ENCODE measurements at regions not wholly inside any gene's neighbourhood (a gene's known extent, or its start where the extent isn't known, plus 50 kb on each side); places are given as distances from the start of the nearest gene placed in this dataset.
"Not testable (repeated sequence)": the region's sequence is repeated elsewhere in the genome, so short reads cannot be mapped to it uniquely, and the experiment has no call there.

DNA sequence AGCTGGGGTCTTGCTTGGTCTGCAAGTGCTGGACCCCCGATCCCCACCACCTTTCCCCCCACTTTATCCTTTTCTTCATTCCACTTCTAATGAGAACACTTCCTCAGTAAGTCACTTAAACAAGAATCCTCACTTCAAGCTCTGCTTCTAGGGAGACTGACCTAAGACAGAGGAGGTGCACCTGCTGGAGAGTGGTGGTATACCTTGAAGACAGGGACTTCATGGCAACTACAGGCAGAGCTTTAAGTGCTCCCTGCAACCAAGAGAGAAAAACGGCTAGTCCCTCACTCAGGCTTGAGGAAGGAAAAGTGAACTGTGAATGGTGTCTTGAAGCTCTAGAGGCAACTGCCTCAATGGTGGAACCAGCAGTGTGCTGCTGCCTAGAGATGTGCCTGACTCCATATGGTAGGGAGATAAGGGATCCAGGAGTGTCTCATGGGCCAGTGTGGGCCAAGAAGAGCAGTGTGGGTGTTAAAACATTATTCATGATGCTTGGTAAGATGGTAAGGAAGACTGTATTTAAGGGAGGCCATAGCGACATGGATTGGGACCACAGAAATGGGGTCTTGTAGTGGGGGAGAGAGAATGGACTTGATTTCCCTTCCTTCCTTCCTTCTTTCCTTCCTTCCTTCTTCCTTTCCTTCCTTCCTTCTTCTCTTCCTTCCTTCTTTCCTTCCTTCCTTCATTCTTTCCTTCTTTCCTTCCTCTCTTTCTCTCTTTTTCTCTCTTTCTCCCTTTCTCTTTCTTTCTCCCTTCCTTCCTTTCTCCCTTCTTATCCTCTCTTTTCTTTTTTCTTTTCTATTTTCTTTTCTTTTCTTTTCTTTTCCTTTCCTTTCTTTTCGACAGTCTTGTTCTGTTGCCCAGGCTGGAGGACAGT, 96.2 kb upstream of the NAP1L1 start:
- no peak for DNase-seq (ENCODE audit: low read depth, low spot score)

GRCh38 chr12:76178452-76178851, 94.0 kb upstream of the NAP1L1 start:
- DNase-seq (ENCODE audit: low read depth, low spot score), result no peak

DNA sequence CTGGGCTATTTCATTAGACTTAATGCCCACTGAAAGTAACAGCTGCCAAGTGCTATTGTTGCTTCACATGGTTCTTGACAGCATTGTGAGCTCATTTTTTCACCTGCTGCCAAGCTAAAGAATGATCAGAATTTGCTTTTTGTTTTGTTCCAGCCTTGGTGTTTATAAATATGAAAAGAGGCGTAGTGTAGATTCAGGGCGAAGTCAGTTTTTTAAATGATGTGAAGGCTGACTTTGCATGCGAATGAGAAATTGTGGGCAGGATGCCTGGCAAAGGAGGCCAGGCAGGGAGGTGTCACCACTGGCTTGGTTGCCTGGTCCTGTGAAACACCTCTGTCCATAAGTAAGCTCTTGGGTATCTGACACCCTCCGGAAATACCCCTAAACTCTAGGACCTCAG, 93.3 kb upstream of the NAP1L1 start:
- DNase-seq (ENCODE audit: low read depth, low spot score), result no peak

GRCh38 chr12:76176940-76177339, 92.5 kb upstream of the NAP1L1 start:
- no peak for DNase-seq (ENCODE audit: low read depth, low spot score)

DNA sequence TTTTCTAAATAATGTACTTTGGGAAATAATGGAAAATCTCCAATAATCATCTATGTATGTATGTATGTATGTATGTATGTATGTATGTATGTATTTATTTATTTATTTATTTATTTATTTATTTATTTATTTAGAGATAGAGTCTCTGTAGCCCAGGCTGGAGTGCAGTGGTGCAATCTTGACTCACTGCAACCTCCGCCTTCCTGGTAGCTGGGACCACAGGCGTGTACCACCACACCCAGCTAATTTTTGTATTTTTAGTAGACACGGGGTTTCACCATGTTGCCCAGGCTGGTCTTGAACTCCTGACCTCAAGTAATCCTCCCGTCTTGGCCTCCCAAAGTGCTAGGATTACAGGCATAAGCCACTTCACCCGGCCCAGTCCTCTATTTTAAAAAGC, 91.5 kb upstream of the NAP1L1 start:
- not testable (repeated sequence) for DNase-seq (ENCODE audit: low read depth, low spot score)

DNA sequence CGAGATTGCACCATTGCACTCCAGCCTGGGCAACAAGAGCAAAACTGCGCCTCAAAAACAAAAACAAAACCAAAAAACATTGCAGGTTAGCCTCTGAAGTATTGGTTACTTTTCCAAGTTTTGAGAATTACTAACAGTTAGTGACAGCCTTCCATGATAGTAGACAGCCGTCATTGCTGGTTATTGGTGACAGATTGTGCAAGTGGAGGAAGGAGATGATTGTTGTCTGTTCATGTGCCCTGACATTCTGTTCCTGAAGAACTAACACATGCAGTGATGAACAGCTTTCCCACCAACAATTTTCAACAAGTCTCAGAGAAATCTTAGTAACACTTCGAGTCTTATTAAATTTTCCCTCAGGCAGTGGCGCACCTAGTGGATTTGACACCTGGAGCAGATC, 89.3 kb upstream of the NAP1L1 start:
- DNase-seq (ENCODE audit: low read depth, low spot score), result no peak

GRCh38 chr12:76158518-76159321, 74.2 kb upstream of the NAP1L1 start:
- peak; percentile 32 for DNase-seq (ENCODE audit: low read depth, low spot score)

DNA sequence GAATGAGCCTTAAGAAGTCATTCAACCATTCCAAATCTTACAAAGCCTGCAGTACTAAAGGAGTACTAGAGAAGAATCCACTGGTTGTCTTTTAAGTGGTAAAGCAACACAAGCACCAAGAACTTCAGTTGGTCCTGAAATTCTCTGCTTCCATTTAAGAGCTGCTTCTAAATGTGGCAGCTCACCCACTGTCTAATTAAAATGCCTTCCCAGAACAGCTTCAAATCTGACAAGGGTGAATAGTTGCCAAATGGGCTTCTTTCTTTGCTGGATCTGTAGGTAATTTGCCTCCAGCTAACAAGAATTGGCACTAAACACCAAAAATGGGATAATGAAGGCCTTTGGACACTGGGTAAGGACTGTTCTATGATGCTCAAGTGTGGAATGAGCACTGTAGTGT, 72.2 kb upstream of the NAP1L1 start:
- DNase-seq (ENCODE audit: low read depth, low spot score), result no peak

DNA sequence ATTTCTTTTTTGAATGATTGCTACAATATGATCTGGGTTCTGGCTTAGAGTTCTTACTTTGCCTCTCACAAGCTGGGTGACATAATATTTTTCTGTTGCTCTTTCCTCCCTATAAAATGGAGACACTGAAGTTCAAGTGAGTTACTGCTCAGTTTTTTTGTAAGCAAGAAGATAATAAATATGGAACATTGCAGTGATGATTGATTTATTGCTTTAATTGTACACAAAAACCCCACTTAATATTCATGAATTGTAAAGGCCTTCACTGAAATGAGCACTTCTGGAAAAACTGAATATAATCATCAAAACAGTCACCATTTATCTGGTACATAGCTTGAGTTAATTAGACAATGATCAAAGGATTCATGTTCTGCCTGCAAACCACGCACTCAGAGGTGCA, 71.8 kb upstream of the NAP1L1 start:
- DNase-seq (ENCODE audit: low read depth, low spot score), result no peak

- no peak for DNase-seq (ENCODE audit: low read depth, low spot score)
Observed at GRCh38 chr12:76155157-76155670, 70.7 kb upstream of the NAP1L1 start.

DNA sequence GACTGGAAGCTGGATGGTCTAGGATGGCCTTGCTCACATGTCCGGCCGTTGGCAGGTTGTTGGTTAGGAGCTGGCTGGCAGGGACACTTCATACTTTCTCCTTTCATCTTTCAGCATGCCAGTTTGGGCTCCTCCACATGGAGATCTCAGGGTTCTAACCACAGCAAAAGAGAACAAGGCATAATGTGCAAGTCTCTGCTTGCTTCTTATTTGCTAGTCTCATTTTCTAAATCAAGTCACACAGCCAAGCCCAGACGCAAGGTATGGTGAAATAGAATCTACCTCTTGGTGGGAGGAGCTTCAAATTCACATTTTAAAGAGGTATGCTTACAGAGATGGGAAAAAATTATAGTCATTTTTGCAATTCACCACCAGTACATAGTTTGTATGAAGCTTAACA, 69.1 kb upstream of the NAP1L1 start:
- DNase-seq (ENCODE audit: low read depth, low spot score), result no peak

- DNase-seq (ENCODE audit: low read depth, low spot score), result no peak
Observed at GRCh38 chr12:76152181-76152807, 67.8 kb upstream of the NAP1L1 start.

DNA sequence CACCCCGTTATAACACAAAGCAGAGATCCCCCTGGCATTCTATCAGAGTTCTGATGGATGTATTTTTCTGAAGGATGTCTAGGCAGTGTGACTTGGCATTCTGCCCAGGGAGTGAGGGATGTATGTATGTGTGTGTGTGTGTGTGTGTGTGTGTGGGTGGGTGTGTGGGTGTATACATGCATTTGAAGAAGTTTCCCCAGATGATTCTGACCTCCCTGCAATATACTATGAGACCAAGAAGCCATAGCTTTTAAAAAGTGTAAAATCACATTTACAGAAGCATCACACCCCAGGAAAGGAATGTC, 59.7 kb upstream of the NAP1L1 start:
- DNase-seq (ENCODE audit: low read depth, low spot score), result peak; percentile 35

DNA sequence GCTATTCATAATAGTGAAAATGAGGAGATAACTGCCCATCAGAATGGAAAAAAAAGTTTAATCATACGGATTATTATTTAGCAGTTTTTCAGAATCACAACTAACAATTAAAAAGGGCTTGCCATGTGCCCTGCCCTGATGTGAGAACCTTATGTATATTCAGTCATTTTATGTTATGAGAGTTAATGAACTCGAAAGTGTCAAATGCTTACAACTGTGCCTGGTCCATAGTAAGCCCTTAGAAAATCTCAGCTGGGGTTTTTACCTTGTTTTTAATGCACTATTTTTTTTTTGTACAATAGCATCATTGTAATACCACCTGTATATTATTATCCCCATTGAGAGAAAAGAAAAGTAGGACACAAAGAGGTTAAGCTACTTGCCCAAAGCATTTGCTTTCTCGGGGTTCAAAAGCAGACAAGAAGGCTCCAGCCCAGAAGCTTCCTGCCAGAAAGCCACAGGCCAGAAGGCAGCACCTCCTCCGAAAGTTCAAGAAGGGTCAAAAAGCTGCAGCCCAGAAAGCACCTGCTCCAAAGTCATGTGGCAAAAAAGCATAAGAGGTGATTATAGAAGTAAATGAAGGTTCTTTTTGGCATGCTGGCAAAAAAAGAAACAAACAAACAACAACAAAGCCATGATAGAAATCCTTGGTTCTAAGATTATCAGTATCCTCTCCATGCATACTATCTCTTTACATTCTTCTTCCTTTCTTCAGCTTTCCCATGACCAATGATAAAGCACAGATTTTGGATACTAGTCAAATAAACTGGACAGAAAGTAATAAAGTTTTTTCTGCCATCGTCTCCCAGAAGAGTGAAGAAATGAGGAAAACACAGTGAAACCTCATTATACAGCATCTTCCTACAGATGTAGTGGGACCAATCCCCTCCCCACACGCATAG, 59.1 kb upstream of the NAP1L1 start:
- no peak for DNase-seq (ENCODE audit: low read depth, low spot score)

DNA sequence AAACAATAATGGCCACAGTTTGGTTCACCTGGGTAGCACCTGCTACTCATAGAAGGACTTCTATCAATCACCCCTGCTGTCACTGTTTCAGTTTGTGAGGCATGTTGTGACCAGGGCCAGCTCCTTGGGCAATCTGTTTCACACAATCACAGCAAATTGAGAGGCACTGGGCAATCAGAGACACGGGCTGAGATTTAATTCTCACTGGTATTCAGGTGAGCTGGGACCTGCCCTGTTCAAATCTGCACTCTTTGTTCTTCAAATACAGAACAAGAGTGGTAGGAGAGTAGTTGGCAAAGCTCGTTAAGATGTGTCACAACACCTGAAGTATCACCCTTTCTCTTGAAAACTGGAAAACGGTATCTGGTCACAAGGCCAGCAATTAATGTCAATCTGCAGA, 57.8 kb upstream of the NAP1L1 start:
- no peak for DNase-seq (ENCODE audit: low read depth, low spot score)

DNA sequence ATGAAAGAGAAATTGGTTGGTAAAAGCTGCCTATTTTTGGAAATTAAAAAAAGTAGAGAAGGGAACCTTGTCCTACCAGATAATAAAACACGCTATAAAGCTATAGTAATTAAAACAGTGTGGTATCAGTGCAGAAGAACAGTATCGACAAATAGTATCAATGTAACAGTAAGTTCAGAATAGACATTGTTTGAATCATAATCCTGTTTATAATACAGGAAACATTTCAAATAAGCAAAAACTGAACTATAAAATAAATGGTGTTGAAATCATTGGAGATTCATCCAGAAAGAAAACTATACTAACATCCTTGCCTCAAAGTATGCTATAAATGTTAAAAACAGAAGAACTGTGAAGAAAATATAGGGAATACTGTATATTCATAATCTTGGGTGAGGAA, 54.2 kb upstream of the NAP1L1 start:
- DNase-seq (ENCODE audit: low read depth, low spot score), result no peak

- DNase-seq (ENCODE audit: low read depth, low spot score), result no peak
Observed at GRCh38 chr12:76137606-76138005, 53.1 kb upstream of the NAP1L1 start.

GRCh38 chr12:76135456-76135855, 51.0 kb upstream of the NAP1L1 start:
- DNase-seq (ENCODE audit: low read depth, low spot score), result no peak

Measured in pulmonary artery endothelial cell (primary cell).